ENCODE measurements at regions not wholly inside any gene's neighbourhood (a gene's known extent, or its start where the extent isn't known, plus 50 kb on each side); places are given as distances from the start of the nearest gene placed in this dataset.
A peak's percentile ranks its signal among the peaks of the same experiment; 100 is the strongest.

- Histone ChIP-seq H3K4me1 (ENCODE audit: insufficient read depth, low read length, poor library complexity, severe bottlenecking) (peaks cover 46% of the 10 kb centered on the region), H3K27ac (ENCODE audit: low read depth, low read length, poor library complexity, severe bottlenecking) (peak overlapping the region; percentile 60), H3K9me3 (ENCODE audit: low read depth, low read length, poor library complexity, severe bottlenecking) (no peaks in the 10 kb centered on the region), H3K27me3 (replicated peaks; ENCODE audit: insufficient read depth, low read depth, low read length, poor library complexity) (no peaks in the 10 kb centered on the region), H3K36me3 (ENCODE audit: insufficient read depth, low read length, poor library complexity, severe bottlenecking) (no peaks in the 10 kb centered on the region), H3K4me3 (ENCODE audit: low read depth, low read length, poor library complexity, severe bottlenecking) (no peak overlapping the region)
- POLR2A ChIA-PET (ENCODE audit: low non-redundant PET): no interaction called here
- BruUV-seq (replicated peaks): no TSS peak
- CTCF ChIA-PET: no interaction called here
- DNase-seq (ENCODE audit: low spot score): peak; percentile 49
- TF ChIP-seq EZH2 (IDR thresholded peaks at IDR 0.05; ENCODE audit: borderline replicate concordance, low read depth, low read length, poor library complexity, severe bottlenecking) (no peak), CTCF (conservative IDR thresholded peaks at IDR 0.05; ENCODE audit: low read depth, low read length) (no peak)
- intact Hi-C loops (cut with micrococcal nuclease; ENCODE audit: unreplicated experiment): no loop called here
Observed at GRCh38 chr2:51220080-51220479, 188.1 kb upstream of the NRXN1 start.

- H3K4me1 ChIP-seq (ENCODE audit: insufficient read depth, low read length, poor library complexity, severe bottlenecking): peaks cover 46% of the 10 kb centered on the region
- peak overlapping the region; percentile 60 for H3K27ac ChIP-seq (ENCODE audit: low read depth, low read length, poor library complexity, severe bottlenecking)
- H3K36me3 ChIP-seq (ENCODE audit: insufficient read depth, low read length, poor library complexity, severe bottlenecking): no peaks in the 10 kb centered on the region
- BruUV-seq (replicated peaks): no TSS peak
- H3K9me3 ChIP-seq (ENCODE audit: low read depth, low read length, poor library complexity, severe bottlenecking): no peaks in the 10 kb centered on the region
- TF ChIP-seq EZH2 (IDR thresholded peaks at IDR 0.05; ENCODE audit: borderline replicate concordance, low read depth, low read length, poor library complexity, severe bottlenecking) (no peak), CTCF (conservative IDR thresholded peaks at IDR 0.05; ENCODE audit: low read depth, low read length) (no peak)
- ChIA-PET CTCF (no interaction called here), POLR2A (ENCODE audit: low non-redundant PET) (no interaction called here)
- no peaks in the 10 kb centered on the region for H3K27me3 ChIP-seq (replicated peaks; ENCODE audit: insufficient read depth, low read depth, low read length, poor library complexity)
- peak; percentile 81 for DNase-seq (ENCODE audit: low spot score)
- no peak overlapping the region for H3K4me3 ChIP-seq (ENCODE audit: low read depth, low read length, poor library complexity, severe bottlenecking)
- intact Hi-C loops (cut with micrococcal nuclease; ENCODE audit: unreplicated experiment): no loop called here
Observed at GRCh38 chr2:51219468-51219867, 187.5 kb upstream of the NRXN1 start.

GRCh38 chr2:51218047-51218446 is 186.1 kb upstream of the NRXN1 start:
- ChIA-PET POLR2A (ENCODE audit: low non-redundant PET) (no interaction called here), CTCF (no interaction called here)
- Histone ChIP-seq H3K9me3 (ENCODE audit: low read depth, low read length, poor library complexity, severe bottlenecking) (no peaks in the 10 kb centered on the region), H3K27ac (ENCODE audit: low read depth, low read length, poor library complexity, severe bottlenecking) (no peak overlapping the region), H3K36me3 (ENCODE audit: insufficient read depth, low read length, poor library complexity, severe bottlenecking) (no peaks in the 10 kb centered on the region), H3K4me1 (ENCODE audit: insufficient read depth, low read length, poor library complexity, severe bottlenecking) (peaks cover 46% of the 10 kb centered on the region), H3K4me3 (ENCODE audit: low read depth, low read length, poor library complexity, severe bottlenecking) (no peak overlapping the region), H3K27me3 (replicated peaks; ENCODE audit: insufficient read depth, low read depth, low read length, poor library complexity) (no peaks in the 10 kb centered on the region)
- peak; percentile 46 for DNase-seq (ENCODE audit: low spot score)
- intact Hi-C loops (cut with micrococcal nuclease; ENCODE audit: unreplicated experiment): no loop called here
- no TSS peak for BruUV-seq (replicated peaks)
- no peak for TF ChIP-seq CTCF (conservative IDR thresholded peaks at IDR 0.05; ENCODE audit: low read depth, low read length)
